SJCRH30 (cell line): ENCODE measurements at regions not wholly inside any gene's neighbourhood (a gene's known extent, or its start where the extent isn't known, plus 50 kb on each side); places are given as distances from the start of the nearest gene placed in this dataset.
"Not testable (repeated sequence)": the region's sequence is repeated elsewhere in the genome, so short reads cannot be mapped to it uniquely, and the experiment has no call there.

Experiments used
- DNase-seq, 2 experiments: peaks; one replicate each; pipeline ENCODE4 v3.0.0-alpha.2; 2015 to 2020
- H3K27ac ChIP-seq: fragments of 250-450 bp; sonication (Bioruptor Pico); 2 replicates; pipeline ENCODE4 v1.5.1; 2020; ENCODE audit warnings: mild to moderate bottlenecking, moderate library complexity
- H3K27me3 ChIP-seq: fragments of 250-450 bp; sonication (Bioruptor Pico); 2 replicates; pipeline ENCODE4 v1.5.1; 2020; ENCODE audit warnings: mild to moderate bottlenecking, moderate library complexity
- H3K36me3 ChIP-seq: fragments of 250-450 bp; sonication (Bioruptor Pico); 2 replicates; pipeline ENCODE4 v1.5.1; 2020; ENCODE audit warnings: mild to moderate bottlenecking, moderate library complexity
- H3K4me1 ChIP-seq: fragments of 250-450 bp; sonication (Bioruptor Pico); 2 replicates; pipeline ENCODE4 v1.5.1; 2020; ENCODE audit warnings: mild to moderate bottlenecking, moderate library complexity
- H3K4me3 ChIP-seq: fragments of 250-450 bp; sonication (Bioruptor Pico); 2 replicates; pipeline ENCODE4 v1.5.1; 2020; ENCODE audit warnings: mild to moderate bottlenecking, moderate library complexity
- H3K9me3 ChIP-seq: fragments of 250-450 bp; sonication (Bioruptor Pico); replicated peaks from 2 replicates; pipeline ENCODE4 v1.5.1; 2020; ENCODE audit warnings: mild to moderate bottlenecking, moderate library complexity

DNA sequence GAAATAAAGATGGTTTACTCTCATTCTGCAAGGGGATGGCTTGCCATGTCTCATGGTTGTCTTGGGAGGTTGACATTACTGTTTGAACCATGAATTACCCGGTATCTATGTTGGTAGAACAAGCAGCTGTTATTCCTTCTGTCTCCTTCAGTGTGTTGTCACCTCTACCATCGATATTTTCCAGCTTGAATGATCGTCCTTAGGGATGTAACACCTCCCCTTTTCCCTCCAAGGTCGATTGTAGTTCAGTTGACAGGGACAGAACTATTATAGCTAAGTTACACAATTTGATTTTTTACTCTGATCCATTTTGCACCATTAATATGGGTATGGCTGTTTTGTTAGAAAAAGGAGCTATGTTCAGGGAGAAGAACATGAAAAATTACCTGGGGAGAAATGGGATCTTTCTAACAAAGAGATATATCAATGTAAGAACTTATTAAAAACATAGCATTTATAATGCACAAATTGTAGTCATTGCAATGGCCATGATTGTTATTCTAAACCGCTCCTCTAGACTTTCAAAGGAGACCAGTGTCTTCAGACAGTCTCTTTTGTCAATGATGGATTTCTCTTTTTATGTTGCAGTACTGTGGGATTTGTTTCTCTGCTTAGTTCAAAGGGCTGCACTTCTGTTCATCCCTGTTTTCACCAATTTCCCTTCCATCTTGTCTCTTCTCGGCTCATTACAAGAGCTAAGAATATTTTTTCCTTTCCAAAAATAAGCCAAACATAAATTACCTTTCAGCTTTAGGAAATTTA lies 681.6 kb downstream of the PRIM2 start:
- H3K4me1 ChIP-seq, H3K27me3 ChIP-seq, H3K4me3 ChIP-seq, H3K27ac ChIP-seq, H3K36me3 ChIP-seq, H3K9me3 ChIP-seq, DNase-seq: not testable (repeated sequence)

DNA sequence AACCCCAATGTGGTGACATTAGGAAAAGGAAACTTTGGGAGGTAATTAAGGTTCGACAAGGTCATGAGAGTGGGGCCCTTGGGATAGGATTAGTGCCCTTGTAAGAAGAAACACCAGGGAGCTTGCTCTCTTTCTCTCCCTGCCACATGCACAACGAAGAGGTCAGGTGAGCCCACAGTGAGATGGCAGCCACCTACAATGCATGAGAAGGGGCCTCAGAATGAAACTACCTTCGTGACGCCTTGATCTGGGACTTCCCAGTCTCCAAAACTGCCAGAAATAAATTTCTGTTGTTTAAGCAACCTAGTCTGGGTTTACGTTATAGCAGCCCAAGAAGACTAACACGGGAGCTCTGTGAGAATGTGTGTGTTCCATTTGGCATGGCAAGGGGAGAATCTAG lies 682.8 kb downstream of the PRIM2 start:
- not testable (repeated sequence) for H3K27ac ChIP-seq, H3K4me3 ChIP-seq, H3K9me3 ChIP-seq, H3K27me3 ChIP-seq, H3K36me3 ChIP-seq, DNase-seq, H3K4me1 ChIP-seq

DNA sequence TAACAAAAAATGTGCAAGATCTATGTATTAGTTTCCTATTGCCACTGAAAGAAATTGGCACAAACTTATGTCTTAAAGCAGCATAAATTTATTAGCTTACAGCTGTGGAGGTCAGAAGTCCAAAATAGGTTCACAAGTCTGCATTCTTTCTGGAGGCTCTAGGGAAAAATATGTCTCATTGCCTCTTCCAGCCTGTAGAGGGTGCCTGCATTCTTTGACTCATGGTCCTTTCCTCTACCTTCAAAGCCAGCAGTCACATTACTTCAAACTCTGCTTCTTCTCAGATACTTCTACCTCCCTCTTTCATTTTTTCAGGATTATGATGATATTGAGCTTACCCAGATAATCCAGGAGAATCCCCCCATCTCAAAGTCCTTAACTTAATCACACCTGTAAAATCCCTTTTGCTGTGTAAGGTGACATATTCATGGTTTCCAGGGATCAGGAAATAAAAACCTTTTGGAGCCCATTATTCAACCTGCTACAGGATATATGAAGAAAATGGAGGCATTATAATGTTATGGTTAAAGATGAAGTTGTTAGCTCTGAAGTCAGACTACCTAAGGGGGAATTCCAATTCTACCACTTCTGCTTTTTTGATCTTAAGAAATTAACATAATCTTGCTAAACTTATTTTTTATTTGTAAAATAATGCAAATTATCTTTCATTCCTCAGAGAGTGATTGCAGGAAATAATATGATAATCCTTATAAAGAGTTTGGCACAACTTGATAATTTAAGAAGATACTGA lies 686.2 kb downstream of the PRIM2 start:
- DNase-seq: peak; percentile 21 to 60
- H3K9me3 ChIP-seq, H3K27ac ChIP-seq, H3K36me3 ChIP-seq, H3K27me3 ChIP-seq, H3K4me1 ChIP-seq, H3K4me3 ChIP-seq: not testable (repeated sequence)

DNA sequence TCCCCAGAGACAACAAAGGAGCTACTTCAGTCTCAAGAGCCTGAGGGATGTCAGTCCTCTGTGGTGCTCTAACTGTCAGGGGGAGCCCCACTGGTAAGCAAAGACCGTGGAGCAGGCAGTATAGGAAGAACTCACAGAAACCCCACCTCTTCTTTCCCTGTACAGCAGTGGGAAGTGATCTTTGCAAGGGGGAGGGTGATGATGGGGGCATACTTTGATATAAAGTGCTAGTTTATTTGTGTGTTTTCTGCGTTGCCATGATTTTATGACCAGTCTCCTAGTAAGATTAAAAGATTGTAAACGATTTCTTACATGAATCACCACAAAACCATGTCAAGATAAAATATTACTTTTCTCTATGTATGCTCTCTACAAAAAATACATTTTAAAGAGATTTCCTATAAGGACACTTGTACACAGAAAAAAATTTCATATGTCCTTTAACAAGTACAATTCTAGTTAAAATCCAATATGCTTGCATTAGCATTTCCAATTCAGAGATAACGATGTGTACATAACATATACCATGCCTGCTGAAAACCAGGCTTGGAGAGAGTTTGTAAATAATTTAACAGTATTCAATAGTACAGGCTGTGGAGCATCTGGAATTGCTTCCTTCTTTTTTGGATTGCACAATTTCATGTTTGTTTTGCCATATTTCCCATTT lies 690.0 kb downstream of the PRIM2 start:
- H3K27ac ChIP-seq, H3K4me3 ChIP-seq, H3K36me3 ChIP-seq, H3K9me3 ChIP-seq, H3K27me3 ChIP-seq, H3K4me1 ChIP-seq, DNase-seq: not testable (repeated sequence)

DNA sequence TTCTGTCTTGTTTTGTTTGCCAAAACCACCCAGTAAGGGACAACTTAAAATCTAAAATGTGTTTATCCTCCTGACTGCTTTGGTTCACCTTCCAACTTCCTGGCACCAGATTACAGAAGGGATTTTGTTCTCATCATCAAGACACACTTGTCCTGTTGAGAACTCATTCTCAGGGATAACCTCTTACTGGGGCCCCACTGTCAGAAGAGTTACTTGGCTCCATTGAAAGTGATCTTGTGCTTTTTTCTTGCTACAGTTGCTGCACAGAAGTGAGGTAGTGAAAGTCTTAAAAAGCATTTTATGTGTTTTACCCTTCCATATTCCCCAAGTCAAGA lies 690.5 kb downstream of the PRIM2 start:
- not testable (repeated sequence) for H3K27me3 ChIP-seq, DNase-seq, H3K9me3 ChIP-seq, H3K4me3 ChIP-seq, H3K27ac ChIP-seq, H3K36me3 ChIP-seq, H3K4me1 ChIP-seq

DNA sequence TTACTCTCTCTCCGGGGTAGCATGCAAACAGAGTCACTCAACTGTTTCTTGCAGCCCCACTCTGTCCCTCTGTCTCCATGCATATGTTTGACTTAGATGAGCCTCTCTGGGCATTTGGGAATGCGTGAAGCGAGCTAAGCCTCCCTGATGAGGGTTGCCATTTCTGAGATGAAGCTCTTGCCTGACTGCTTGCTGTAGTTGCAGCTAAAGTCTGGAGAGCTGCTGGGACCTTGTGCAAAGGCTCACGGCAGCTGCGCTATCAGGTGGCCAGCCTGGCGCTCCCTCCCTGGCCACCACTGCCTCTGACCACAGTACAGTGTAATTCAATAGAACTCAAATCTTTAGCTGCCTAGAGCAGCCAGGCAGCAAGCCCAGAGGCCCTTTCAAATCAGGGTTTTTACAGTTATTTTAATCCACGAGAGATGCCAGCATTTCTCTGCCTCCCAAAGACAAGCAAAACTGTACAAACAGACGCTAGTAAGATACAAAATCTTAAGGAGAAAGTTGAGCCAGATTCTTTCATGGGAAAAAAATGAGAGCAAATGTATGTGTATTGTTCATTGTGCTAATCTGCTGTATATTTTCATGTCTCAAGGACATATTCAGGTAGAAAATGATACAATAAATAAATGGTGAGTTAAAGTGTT lies 694.6 kb downstream of the PRIM2 start:
- not testable (repeated sequence) for H3K27me3 ChIP-seq, H3K4me1 ChIP-seq, H3K9me3 ChIP-seq, H3K27ac ChIP-seq, H3K4me3 ChIP-seq, H3K36me3 ChIP-seq
- peak; percentile 54 to 64 for DNase-seq

DNA sequence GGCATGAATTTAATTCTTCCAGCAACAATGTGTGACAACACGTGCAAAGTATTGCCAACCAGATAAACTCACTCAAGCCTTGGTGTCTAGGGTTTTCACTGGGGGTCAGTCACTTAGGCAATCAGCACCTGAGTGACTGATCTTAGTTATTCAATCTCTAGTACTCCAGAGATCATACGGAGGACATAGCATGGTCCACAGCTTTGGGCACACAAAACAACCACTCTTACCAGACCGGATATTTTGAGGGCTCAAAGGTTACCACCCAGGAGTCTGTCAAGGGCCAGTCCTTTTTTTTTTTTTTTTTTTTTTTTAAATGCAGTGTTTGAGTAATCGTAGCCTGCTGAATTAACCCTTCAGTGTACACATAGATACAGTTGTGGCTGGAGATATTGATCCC lies 699.2 kb downstream of the PRIM2 start:
- H3K27me3 ChIP-seq, H3K4me1 ChIP-seq, H3K9me3 ChIP-seq, H3K4me3 ChIP-seq, H3K36me3 ChIP-seq, H3K27ac ChIP-seq, DNase-seq: not testable (repeated sequence)

DNA sequence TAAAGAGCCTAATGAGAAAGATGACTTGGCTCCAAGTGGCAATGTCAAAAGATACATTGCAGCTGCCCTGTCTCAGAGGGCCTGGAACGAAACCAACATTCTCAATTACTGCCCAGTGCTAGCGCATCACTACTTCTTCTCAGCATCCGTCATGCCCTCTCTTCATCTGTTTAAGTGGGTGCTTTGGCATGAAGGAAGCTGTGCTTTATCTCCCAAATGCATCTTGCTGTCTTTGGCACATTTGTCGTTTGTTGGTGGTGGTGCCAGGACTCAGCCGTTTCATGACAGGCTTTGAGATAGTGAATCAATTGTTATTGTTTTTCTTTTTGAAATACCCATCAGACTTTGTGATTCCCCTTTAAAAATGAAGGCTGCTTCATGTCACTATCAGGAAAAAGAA lies 710.8 kb downstream of the PRIM2 start:
- DNase-seq: not testable (repeated sequence)

DNA sequence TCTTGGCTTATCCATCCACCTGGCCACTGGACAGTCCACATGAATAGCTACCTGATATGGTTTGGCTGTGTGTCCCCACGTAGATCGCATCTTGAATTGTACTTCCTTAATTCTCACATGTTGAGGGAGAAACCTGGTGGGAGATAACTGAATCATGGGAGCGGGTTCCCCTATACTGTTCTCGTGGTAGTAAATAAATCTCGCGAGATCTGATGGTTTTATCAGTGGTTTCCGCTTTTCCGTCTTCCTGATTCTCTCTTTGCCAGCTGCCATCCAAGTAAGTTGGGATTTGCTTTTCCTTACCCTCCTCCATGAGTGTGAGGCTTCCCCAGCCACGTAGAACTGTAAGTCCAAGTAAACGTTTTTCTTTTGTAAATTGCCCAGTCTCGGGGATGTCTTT lies 720.8 kb downstream of the PRIM2 start:
- DNase-seq, H3K4me1 ChIP-seq, H3K36me3 ChIP-seq, H3K4me3 ChIP-seq, H3K27ac ChIP-seq, H3K9me3 ChIP-seq, H3K27me3 ChIP-seq: not testable (repeated sequence)

More for the DNA sequence above, 710.8 kb downstream of the PRIM2 start:
- H3K36me3 ChIP-seq, H3K4me1 ChIP-seq, H3K27ac ChIP-seq, H3K4me3 ChIP-seq, H3K9me3 ChIP-seq, H3K27me3 ChIP-seq: not testable (repeated sequence)

DNA sequence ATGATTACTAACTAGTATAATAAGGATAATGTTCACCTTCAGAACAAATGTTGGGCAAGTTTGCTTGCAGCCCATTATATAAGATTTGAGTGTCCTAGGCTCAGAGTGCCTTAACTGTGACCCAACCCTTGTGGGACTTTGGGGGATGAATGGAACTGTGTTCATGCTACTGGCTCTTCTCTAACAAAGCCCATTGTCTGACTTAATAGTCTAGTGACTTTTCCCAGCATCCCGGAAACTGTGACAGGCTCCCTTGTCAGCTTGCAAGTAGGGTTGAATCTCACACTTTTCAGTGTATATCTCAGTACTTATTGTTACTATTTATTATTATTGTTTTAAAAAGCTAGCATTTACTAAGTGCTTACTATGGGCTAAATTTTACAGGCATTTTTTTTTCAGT lies 729.2 kb downstream of the PRIM2 start:
- H3K4me1 ChIP-seq, H3K36me3 ChIP-seq, H3K9me3 ChIP-seq, DNase-seq, H3K4me3 ChIP-seq, H3K27ac ChIP-seq, H3K27me3 ChIP-seq: not testable (repeated sequence)

DNA sequence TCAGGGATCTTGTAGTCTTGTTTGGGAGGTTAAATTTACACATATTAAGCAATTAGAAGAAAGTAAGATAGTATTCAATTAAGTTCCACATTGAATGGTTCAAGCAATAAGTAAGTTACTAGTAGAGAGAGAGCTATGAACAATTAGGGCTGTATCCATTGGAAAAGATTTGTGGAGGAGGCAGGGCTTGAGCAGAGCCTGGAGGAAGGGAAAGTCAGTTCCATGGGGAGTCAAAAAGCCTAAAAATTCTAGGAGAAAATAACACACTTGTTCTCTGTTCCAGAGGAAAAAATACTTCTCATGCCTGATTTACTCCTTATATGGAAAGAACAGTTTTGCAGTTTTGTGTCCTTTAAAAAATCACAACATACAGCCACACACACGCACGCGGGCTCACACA lies 730.0 kb downstream of the PRIM2 start:
- not testable (repeated sequence) for DNase-seq, H3K27ac ChIP-seq, H3K36me3 ChIP-seq, H3K27me3 ChIP-seq, H3K9me3 ChIP-seq, H3K4me3 ChIP-seq, H3K4me1 ChIP-seq

DNA sequence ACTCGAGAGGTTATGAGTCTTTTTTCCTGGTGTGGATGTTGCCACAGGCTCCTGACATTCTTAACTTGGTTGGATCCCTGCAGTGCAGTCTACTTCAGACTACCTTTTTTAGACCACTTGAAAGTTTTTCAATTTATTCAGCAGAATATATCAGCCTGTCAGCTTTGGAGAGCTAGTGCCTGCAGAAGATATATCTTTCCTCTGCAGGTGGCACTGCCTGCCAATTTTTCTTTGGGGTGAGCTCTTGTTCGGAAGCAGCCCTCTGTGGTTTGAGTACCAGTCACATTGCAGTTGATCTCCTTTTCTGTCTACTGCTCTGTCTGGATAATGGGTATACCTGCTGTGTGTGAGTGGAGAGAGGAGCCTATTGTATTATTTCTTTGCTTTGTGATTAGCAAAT lies 730.4 kb downstream of the PRIM2 start:
- H3K36me3 ChIP-seq, H3K9me3 ChIP-seq, DNase-seq, H3K4me3 ChIP-seq, H3K27ac ChIP-seq, H3K27me3 ChIP-seq, H3K4me1 ChIP-seq: not testable (repeated sequence)

DNA sequence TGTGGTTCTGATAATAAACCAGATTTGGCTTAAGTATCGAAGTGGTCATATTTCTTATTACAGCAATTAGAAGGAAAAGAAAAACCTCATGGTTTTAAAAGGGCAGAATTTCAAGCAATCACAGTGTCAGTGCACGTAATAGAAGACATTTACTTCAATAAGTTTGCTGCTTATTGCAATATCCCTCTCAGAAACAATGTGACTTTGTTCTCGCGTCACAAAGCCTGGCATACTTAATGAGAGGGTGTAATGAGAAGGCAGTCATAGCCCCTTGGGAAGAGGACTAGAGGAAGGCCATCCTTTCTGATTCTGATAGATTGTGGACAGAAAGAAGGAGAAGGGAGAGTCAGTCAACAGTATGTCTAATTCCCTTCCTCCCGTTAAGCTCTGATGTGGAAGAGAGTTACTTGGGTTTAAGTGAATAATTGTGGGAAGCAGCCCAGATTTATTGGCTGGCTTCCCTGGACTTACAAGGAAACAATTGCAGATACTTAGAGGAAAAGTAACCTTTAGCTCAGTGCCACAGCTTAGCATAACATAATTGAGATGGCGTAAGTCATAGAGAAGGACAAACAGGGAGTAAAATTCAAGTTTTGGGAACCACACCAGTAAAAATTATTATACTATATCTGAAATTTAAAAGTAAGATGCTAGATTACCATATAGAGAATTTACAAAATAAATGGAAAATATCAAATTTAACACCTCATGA lies 738.2 kb downstream of the PRIM2 start:
- not testable (repeated sequence) for H3K4me1 ChIP-seq, DNase-seq, H3K9me3 ChIP-seq, H3K27me3 ChIP-seq, H3K27ac ChIP-seq, H3K36me3 ChIP-seq, H3K4me3 ChIP-seq

DNA sequence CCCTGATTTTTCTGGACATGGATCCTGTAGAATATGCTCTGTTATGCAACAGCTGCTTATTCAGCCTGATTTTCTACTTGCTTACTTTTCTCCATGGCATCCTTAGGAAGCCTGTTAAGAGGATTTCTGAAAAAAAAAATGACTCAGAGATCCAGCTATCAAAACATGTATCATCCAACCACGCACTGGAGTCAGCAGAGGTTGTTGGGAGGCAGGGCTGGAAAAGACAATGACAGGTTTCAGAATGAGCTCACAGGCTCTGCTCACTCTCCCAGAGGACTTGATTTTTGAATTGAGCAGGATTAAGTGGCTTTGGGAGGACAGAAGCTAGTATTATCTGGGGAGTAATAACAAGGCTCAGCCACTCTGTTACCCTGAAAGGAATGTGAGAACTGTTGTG lies 742.3 kb downstream of the PRIM2 start:
- peak; percentile 67 to 79 for DNase-seq
- H3K27ac ChIP-seq: 0 out of 2 replicates have a peak overlapping the region, but pooled peaks have one; percentile 29

DNA sequence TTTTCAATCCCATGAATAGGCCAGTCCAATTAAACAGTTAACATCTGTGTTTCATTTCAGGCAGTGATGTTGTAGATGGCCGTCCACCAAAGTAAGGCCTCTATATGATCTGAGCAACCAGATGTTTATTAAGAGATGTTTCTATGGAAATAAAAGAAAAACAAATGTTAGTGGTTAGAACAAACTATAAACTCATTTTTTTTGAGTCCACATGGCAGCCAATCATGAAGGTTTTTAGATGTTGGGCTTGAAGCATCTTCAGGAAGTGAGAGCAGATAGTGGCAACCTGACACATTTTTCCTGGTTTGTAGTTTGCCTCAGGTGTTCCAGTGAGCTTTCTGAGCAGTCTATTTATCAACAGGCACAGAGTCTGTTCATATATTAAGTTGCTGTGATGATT lies 746.1 kb downstream of the PRIM2 start:
- H3K4me3 ChIP-seq, DNase-seq, H3K27ac ChIP-seq: not testable (repeated sequence)

More for the DNA sequence above, 742.3 kb downstream of the PRIM2 start:
- not testable (repeated sequence) for H3K36me3 ChIP-seq, H3K27me3 ChIP-seq, H3K9me3 ChIP-seq, H3K4me3 ChIP-seq, H3K4me1 ChIP-seq

More for the DNA sequence above, 746.1 kb downstream of the PRIM2 start:
- not testable (repeated sequence) for H3K4me1 ChIP-seq, H3K9me3 ChIP-seq, H3K36me3 ChIP-seq, H3K27me3 ChIP-seq
